Pancreas (tissue), 10 donors: ENCODE measurements at regions not wholly inside any gene's neighbourhood (a gene's known extent, or its start where the extent isn't known, plus 50 kb on each side); places are given as distances from the start of the nearest gene placed in this dataset.

Experiments
- ATAC-seq, 4 donors: fragments of 200-7000 bp; cut with Tn5 transposase; one replicate each; pipeline versions ENCODE4 v1.8.0 to v1.9.1; 2020; ENCODE audit warnings: mild to moderate bottlenecking in 4 of 4, moderate library complexity in 4 of 4
- DNase-seq, 6 donors: peaks; one replicate each; pipeline ENCODE4 v3.0.0-alpha.2; 2020
- FAIRE-seq: peaks from 2 replicates; lab custom pipeline; 2012; peaks lifted over from hg19 to GRCh38; lab: Jason Lieb, UNC
- H3K27ac ChIP-seq, 4 donors: fragments of 200-600 bp; sonication (generic); 1 replicate in 3 of 4; 2 replicates in 1 of 4; pipeline versions ENCODE4 v1.5.0 to v1.8.0; 2020
- H3K27me3 ChIP-seq, 4 donors: fragments of 200-600 bp; one replicate each; pipeline ENCODE4 v1.8.0; 2021
- H3K36me3 ChIP-seq, 3 donors: fragments of 200-600 bp; sonication (generic) in 1 of 3; one replicate each; pipeline versions ENCODE4 v1.5.0 to v1.8.0; 2020 to 2021
- H3K4me1 ChIP-seq, 3 donors: fragments of 200-600 bp; one replicate each; pipeline ENCODE4 v1.8.0; 2021
- H3K4me3 ChIP-seq, 4 donors: fragments of 200-600 bp; sonication (generic) in 2 of 4; one replicate each; pipeline versions ENCODE4 v1.5.0 to v1.8.0; 2020 to 2021
- H3K9me3 ChIP-seq, 4 donors: fragments of 200-600 bp; one replicate each; pipeline ENCODE4 v1.8.0; 2021
- CTCF ChIP-seq, 4 donors: fragments of 200-600 bp; sonication (generic) in 3 of 4; IDR thresholded peaks; one replicate each; pipeline versions ENCODE4 v1.5.0 to v1.8.0; 2021; ENCODE audit warnings: antibody characterized with exemption in 4 of 4
- WGBS, 2 donors: extraction: QIAGEN DNeasy Blood & Tissue Kit; methylation state at CpG; one replicate each; pipeline ENCODE4 v1.1.7; 2013; 5-methylcytosine and 5-hydroxymethylcytosine counted together
- intact Hi-C, 3 donors: fragments of 100-400 bp; cut with DNase I; formaldehyde crosslinking; loops; one replicate each; pipeline versions ENCODE4 v1.11.1 to v1.14.2; 2022
- donor health status: healthy with polysubstance abuse.
- donor health status: DM: no; HTN: no; CAD: no; lungs with moderate emphysema.
- donor health status: DM: no; HTN: no; CAD: no.
- donor health status: control.
- donor health status: control.
- donor health status: Bipolar disorder and iron deficiency.
- donor health status: DM: yes; HTN: yes; CAD: no.
- donor health status: DM: no; HTN: no; CAD: no.
- donor health status: DM: no; HTN: no; CAD: no.
- donor health status: DM: yes; HTN: yes; CAD: no.

GRCh38 chrX:100479329-100479728 is 69.3 kb upstream of the PCDH19 start:
- no peaks in the 10 kb centered on the region for H3K36me3 ChIP-seq
- H3K9me3 ChIP-seq: no peaks in the 10 kb centered on the region
- DNase-seq (no peak), FAIRE-seq (no peak), ATAC-seq (no peak)
- H3K27me3 ChIP-seq: no peaks in the 10 kb centered on the region
- WGBS, 2 donors: 35 to 39% methylated on average over 1 of the region's 1 CpG
- H3K4me1 ChIP-seq: no peaks in the 10 kb centered on the region
- H3K27ac ChIP-seq: no peak overlapping the region
- intact Hi-C loops: no loop called here
- TF ChIP-seq CTCF (IDR thresholded peaks at IDR 0.05): no peak
- no peak overlapping the region for H3K4me3 ChIP-seq

GRCh38 chrX:100478714-100479306 is 68.7 kb upstream of the PCDH19 start:
- DNase-seq: no peak
- WGBS, 2 donors: 56 to 69% methylated on average over 1 of the region's 1 CpG
- no peak overlapping the region for H3K4me3 ChIP-seq
- no peaks in the 10 kb centered on the region for H3K9me3 ChIP-seq
- H3K27me3 ChIP-seq: no peaks in the 10 kb centered on the region
- FAIRE-seq: no peak
- H3K36me3 ChIP-seq: no peaks in the 10 kb centered on the region
- no peak overlapping the region for H3K27ac ChIP-seq
- no peak for TF ChIP-seq CTCF (IDR thresholded peaks at IDR 0.05)
- H3K4me1 ChIP-seq: no peaks in the 10 kb centered on the region
- ATAC-seq: no peak
- intact Hi-C loops: no loop called here

DNA sequence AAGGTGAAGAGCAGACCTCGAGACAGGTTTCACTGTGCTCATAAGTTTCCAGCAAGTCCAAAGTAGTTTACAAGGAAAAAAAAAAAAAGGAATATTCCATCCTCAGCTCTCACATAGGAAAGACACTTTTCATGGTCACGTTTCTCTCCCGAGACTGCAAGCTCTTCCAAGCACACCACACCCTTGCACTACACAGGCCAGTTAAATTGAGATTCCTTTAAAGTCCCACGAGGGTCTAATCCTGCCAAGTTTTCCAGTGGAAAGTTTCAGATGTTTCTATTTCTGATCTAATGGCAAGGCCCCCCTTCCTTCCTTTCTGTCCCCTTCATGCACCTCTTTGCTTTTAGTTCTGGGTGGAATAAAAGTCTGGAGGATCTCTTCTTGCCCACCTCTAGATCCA is 67.9 kb upstream of the PCDH19 start:
- no peaks in the 10 kb centered on the region for H3K36me3 ChIP-seq
- intact Hi-C loops: no loop called here
- WGBS, 2 donors: 30 to 40% methylated on average over 4 of the region's 4 CpGs
- no peak for TF ChIP-seq CTCF (IDR thresholded peaks at IDR 0.05)
- no peaks in the 10 kb centered on the region for H3K4me1 ChIP-seq
- no peaks in the 10 kb centered on the region for H3K9me3 ChIP-seq
- no peak for DNase-seq
- no peak for ATAC-seq
- H3K4me3 ChIP-seq: no peak overlapping the region
- FAIRE-seq: no peak
- H3K27ac ChIP-seq: no peak overlapping the region
- no peaks in the 10 kb centered on the region for H3K27me3 ChIP-seq

- whole genome bisulfite sequencing, 2 donors: 54 to 55% methylated on average over 2 of the region's 2 CpGs
- Histone ChIP-seq H3K36me3 (no peaks in the 10 kb centered on the region), H3K9me3 (no peaks in the 10 kb centered on the region), H3K27me3 (no peaks in the 10 kb centered on the region), H3K27ac (no peak overlapping the region), H3K4me3 (no peak overlapping the region), H3K4me1 (no peaks in the 10 kb centered on the region)
- DNase-seq: no peak
- TF ChIP-seq CTCF (IDR thresholded peaks at IDR 0.05): no peak
- intact Hi-C loops: no loop called here
- ATAC-seq: no peak
- FAIRE-seq: no peak
These were observed 67.4 kb upstream of the PCDH19 start for GRCh38 chrX:100477467-100477866.
